ENCODE measurements at regions not wholly inside any gene's neighbourhood (a gene's known extent, or its start where the extent isn't known, plus 50 kb on each side); places are given as distances from the start of the nearest gene placed in this dataset.

- TF ChIP-seq SNAPC5 (CRISPR knock-in tag; IDR thresholded peaks at IDR 0.05): no peak
- no peak for TF ChIP-seq BRF2 (IDR thresholded peaks at IDR 0.05; ENCODE audit: borderline replicate concordance, insufficient read depth, insufficient read length)
- no peak for TF ChIP-seq HNRNPUL1 (IDR thresholded peaks at IDR 0.05; ENCODE audit: low read length)
- TF ChIP-seq AFF1 (IDR thresholded peaks at IDR 0.05; ENCODE audit: low read depth in 1 of 2, partially characterized antibody in 2 of 2): peak in 1 of 2 experiments; percentile 45
- peak; percentile 53 for TF ChIP-seq IRF9 (tag; IDR thresholded peaks at IDR 0.05)
- no peak for TF ChIP-seq ZNF224 (CRISPR knock-in tag; IDR thresholded peaks at IDR 0.05)
- no peak for TF ChIP-seq ZFPM2 (CRISPR knock-in tag; IDR thresholded peaks at IDR 0.05)
- no peak for TF ChIP-seq RBM39 (optimal IDR thresholded peaks at IDR 0.05; ENCODE audit: low read depth, low read length)
- TF ChIP-seq ZNF609 (CRISPR knock-in tag; IDR thresholded peaks at IDR 0.05; ENCODE audit: borderline replicate concordance): no peak
Observed at GRCh38 chr5:42982107-42982622, 58.0 kb downstream of the ANXA2R start (continued).

Data from K562 (cell line).